HepG2 (cell line): ENCODE measurements at regions not wholly inside any gene's neighbourhood (a gene's known extent, or its start where the extent isn't known, plus 50 kb on each side); places are given as distances from the start of the nearest gene placed in this dataset.

Source experiments
- ASH2L ChIP-seq: fragments of 300-600, 200-600 bp; sonication (generic); IDR thresholded peaks from 2 replicates; pipeline ENCODE4 v1.7.0; 2017; ENCODE audit warnings: low read depth, mild to moderate bottlenecking, moderate library complexity, mixed read lengths, low read length; ENCODE audit not compliant: insufficient read length
- CBX5 ChIP-seq: sonication (generic); formaldehyde crosslinking; IDR thresholded peaks from 2 replicates; pipeline ENCODE4 v1.4.0; 2020; ENCODE audit warnings: missing genetic modification reagents, borderline replicate concordance
- KLF12 ChIP-seq: sonication (generic); formaldehyde crosslinking; IDR thresholded peaks from 2 replicates; pipeline ENCODE4 v1.4.0; 2020; ENCODE audit warnings: missing genetic modification reagents, borderline replicate concordance
- MZF1 ChIP-seq: sonication (generic); formaldehyde crosslinking; IDR thresholded peaks from 2 replicates; pipeline ENCODE4 v1.8.1; 2023; ENCODE audit warnings: mild to moderate bottlenecking, missing genetic modification reagents, borderline replicate concordance
- NFE2L1 ChIP-seq: sonication (generic); formaldehyde crosslinking; IDR thresholded peaks from 2 replicates; pipeline ENCODE4 v1.4.0; 2020; ENCODE audit warnings: missing genetic modification reagents, mild to moderate bottlenecking, borderline replicate concordance
- NONO ChIP-seq, 2 experiments: fragments of 450-650 bp in 1 of 2; sonication (generic) in 1 of 2; formaldehyde crosslinking in 1 of 2; IDR thresholded peaks in 1 of 2; conservative IDR thresholded peaks in 1 of 2; 2 replicates each; pipeline versions ENCODE4 v1.6.1 to v1.8.0; 2017 to 2022; ENCODE audit warnings: mild to moderate bottlenecking in 1 of 2, missing genetic modification reagents in 1 of 2, moderate library complexity in 1 of 2
- RBAK ChIP-seq: sonication (generic); formaldehyde crosslinking; IDR thresholded peaks from 2 replicates; pipeline ENCODE4 v1.5.1; 2020; ENCODE audit warnings: mild to moderate bottlenecking, missing genetic modification reagents
- SIN3A ChIP-seq: IDR thresholded peaks from 2 replicates; pipeline ENCODE4 v1.6.1; 2011; ENCODE audit warnings: low read depth, mild to moderate bottlenecking, control low read depth, low read length, borderline replicate concordance
- SIX4 ChIP-seq: sonication (generic); formaldehyde crosslinking; IDR thresholded peaks from 2 replicates; pipeline ENCODE4 v1.4.0; 2020; ENCODE audit warnings: missing genetic modification reagents
- ZNF136 ChIP-seq: sonication (generic); formaldehyde crosslinking; IDR thresholded peaks from 2 replicates; pipeline ENCODE4 v1.8.1; 2022; ENCODE audit warnings: low read depth, mild to moderate bottlenecking, moderate library complexity, missing genetic modification reagents
- ZNF275 ChIP-seq: sonication (generic); formaldehyde crosslinking; IDR thresholded peaks from 2 replicates; pipeline ENCODE4 v1.8.0; 2022; ENCODE audit warnings: missing genetic modification reagents, mild to moderate bottlenecking, inconsistent platforms, borderline replicate concordance

DNA sequence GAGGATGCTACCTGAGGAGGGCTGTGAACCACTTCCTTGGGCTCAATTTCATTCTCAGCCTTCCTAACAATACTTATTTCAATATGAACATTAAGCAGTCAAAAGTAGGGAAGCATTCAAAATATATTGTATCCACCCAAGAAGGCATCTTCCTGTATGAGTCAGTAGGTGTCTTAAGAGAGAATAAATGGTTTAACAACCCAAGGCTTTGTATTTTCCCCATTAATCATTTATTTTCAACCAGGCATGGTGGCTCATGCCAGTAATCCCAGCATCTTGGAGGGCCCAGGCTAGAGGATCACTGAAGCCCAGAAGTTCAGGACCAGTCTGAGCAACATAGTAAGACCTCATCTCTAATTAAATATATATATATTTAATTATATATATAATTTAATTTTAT is 74.5 kb upstream of the MARCKS start:
- TF ChIP-seq NONO (IDR thresholded peaks at IDR 0.05), result no peak
- no peak for TF ChIP-seq NONO (CRISPR knock-in tag; conservative IDR thresholded peaks at IDR 0.05)
- TF ChIP-seq ASH2L, result no peak
- TF ChIP-seq MZF1 (CRISPR knock-in tag), result no peak
- TF ChIP-seq SIX4 (CRISPR knock-in tag), result no peak
- no peak for TF ChIP-seq ZNF136
- no peak for TF ChIP-seq NFE2L1 (CRISPR knock-in tag)
- no peak for TF ChIP-seq SIN3A
- TF ChIP-seq CBX5 (CRISPR knock-in tag), result no peak
- TF ChIP-seq ZNF275, result no peak
- TF ChIP-seq RBAK (CRISPR knock-in tag), result no peak
- no peak for TF ChIP-seq KLF12 (CRISPR knock-in tag)
